ENCODE measurements at regions not wholly inside any gene's neighbourhood (a gene's known extent, or its start where the extent isn't known, plus 50 kb on each side); places are given as distances from the start of the nearest gene placed in this dataset.

DNA sequence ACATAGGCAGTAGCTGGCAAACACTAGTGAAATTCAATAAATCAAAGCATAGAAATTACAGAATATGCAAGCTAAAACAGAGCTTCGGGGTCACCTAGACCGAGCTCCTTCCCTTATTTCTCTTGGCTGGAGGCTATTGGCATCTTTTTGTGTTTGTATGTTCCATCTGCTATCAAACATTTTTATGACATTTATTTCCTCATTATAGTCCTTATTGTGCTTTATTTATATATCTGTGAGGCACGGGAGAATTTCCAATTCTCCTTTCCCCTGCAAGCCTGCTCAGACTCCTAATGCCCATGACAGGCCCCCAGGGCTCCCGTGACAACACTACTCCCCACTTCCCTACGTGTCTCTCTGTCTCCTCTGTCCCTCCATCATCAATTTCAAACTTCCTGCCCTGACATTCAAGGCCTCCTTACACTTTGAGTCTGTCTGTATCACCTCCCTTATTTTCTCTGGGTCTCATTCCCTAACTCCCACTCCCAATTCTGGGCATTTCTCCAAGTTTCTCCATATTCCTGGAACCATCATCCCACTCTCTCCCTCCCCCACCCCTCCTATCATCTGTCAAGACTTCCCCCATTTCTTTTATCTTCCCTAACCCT is 316.9 kb downstream of the OSR1 start:
- H3K27me3 ChIP-seq (ENCODE audit: insufficient read depth, low read depth, low read length) = no peaks in the 10 kb centered on the region
- H3K9me3 ChIP-seq (ENCODE audit: low read length) = no peaks in the 10 kb centered on the region
- H3K4me3 ChIP-seq (ENCODE audit: low read length) = no peak overlapping the region
- H3K27ac ChIP-seq (ENCODE audit: low read length) = no peak overlapping the region
- H3F3A ChIP-seq (ENCODE audit: insufficient read depth, low read length, poor library complexity, severe bottlenecking) = no peaks in the 10 kb centered on the region
- no peak overlapping the region for H2AFZ ChIP-seq (ENCODE audit: low read depth, low read length)
- no peaks in the 10 kb centered on the region for H4K20me1 ChIP-seq (ENCODE audit: insufficient read depth)
- H3K79me2 ChIP-seq (replicated peaks; ENCODE audit: insufficient read depth, low read length) = no peaks in the 10 kb centered on the region
- H3K36me3 ChIP-seq (ENCODE audit: insufficient read depth, low read length) = no peaks in the 10 kb centered on the region
- no peak overlapping the region for H3K9ac ChIP-seq (ENCODE audit: low read length)
- no peaks in the 10 kb centered on the region for H3K9me2 ChIP-seq (ENCODE audit: insufficient read depth, low read length)
- no peak for TF ChIP-seq POLR2AphosphoS5 (IDR thresholded peaks at IDR 0.05)
- no peak for TF ChIP-seq SMC3 (conservative IDR thresholded peaks at IDR 0.05; ENCODE audit: poor library complexity)
- no peak for TF ChIP-seq EZH2 (IDR thresholded peaks at IDR 0.05; ENCODE audit: borderline replicate concordance, insufficient read depth, low read length, poor library complexity, severe bottlenecking)
- TF ChIP-seq TAF1 (IDR thresholded peaks at IDR 0.05; ENCODE audit: low read depth) = no peak
- TF ChIP-seq, protein P1, sequence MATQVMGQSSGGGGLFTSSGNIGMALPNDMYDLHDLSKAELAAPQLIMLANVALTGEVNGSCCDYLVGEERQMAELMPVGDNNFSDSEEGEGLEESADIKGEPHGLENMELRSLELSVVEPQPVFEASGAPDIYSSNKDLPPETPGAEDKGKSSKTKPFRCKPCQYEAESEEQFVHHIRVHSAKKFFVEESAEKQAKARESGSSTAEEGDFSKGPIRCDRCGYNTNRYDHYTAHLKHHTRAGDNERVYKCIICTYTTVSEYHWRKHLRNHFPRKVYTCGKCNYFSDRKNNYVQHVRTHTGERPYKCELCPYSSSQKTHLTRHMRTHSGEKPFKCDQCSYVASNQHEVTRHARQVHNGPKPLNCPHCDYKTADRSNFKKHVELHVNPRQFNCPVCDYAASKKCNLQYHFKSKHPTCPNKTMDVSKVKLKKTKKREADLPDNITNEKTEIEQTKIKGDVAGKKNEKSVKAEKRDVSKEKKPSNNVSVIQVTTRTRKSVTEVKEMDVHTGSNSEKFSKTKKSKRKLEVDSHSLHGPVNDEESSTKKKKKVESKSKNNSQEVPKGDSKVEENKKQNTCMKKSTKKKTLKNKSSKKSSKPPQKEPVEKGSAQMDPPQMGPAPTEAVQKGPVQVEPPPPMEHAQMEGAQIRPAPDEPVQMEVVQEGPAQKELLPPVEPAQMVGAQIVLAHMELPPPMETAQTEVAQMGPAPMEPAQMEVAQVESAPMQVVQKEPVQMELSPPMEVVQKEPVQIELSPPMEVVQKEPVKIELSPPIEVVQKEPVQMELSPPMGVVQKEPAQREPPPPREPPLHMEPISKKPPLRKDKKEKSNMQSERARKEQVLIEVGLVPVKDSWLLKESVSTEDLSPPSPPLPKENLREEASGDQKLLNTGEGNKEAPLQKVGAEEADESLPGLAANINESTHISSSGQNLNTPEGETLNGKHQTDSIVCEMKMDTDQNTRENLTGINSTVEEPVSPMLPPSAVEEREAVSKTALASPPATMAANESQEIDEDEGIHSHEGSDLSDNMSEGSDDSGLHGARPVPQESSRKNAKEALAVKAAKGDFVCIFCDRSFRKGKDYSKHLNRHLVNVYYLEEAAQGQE (IDR thresholded peaks at IDR 0.05; ENCODE audit: borderline replicate concordance) = no peak
- TF ChIP-seq EP300 (conservative IDR thresholded peaks at IDR 0.05; ENCODE audit: poor library complexity, severe bottlenecking) = no peak
- no peak overlapping the region for H3K4me2 ChIP-seq (ENCODE audit: low read length)

DNA sequence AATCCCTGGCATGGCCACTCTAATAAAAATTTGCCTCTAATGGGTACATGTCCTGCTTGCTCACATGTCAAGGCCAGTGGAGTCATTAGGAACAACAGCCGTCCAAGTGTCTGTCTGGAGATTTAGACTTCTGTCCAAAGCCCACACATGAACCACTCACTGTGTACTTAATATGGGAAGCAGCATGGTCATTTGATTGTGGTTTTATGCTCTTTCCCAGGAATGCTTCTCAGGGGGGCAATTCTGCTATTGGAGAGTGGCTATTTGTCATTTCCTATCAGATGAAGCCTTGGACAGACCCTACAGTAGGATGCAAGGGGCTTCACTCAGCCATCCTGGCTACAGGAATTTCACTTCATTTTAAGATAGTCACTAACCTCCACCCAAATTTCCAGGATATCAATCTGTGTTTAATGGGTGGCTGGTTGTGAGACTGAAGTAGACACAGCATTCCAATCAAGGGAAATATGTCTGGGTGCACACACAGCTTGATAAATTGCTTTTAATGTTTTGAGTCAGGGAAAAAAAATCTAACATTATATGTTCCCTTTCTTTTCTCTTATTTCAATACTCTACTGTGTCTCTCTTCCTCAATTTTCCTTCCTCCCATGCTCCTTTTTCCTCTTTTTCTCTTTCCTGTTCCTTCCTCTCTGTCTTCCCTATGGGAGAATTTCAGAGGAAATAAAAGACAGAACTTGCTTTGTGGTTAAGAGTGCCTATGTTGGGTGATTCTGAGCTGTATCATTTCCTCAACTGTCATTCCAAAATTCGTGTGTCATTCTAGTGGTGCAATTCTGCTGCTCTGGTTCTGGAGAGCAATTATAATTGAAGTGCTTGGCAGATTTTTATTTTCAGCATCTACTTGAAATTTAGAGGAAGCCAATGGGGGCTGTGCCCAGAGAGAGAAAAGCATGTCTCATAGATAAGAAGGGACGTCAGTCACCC is 320.1 kb downstream of the OSR1 start:
- Histone ChIP-seq H3K4me2 (ENCODE audit: low read length) (no peak overlapping the region), H3K4me3 (ENCODE audit: low read length) (no peak overlapping the region)

More for the DNA sequence above, 320.1 kb downstream of the OSR1 start:
- H3K9ac ChIP-seq (ENCODE audit: low read length) = no peak overlapping the region
- no peaks in the 10 kb centered on the region for H3K79me2 ChIP-seq (replicated peaks; ENCODE audit: insufficient read depth, low read length)
- no peaks in the 10 kb centered on the region for H3K27me3 ChIP-seq (ENCODE audit: insufficient read depth, low read depth, low read length)
- H3K36me3 ChIP-seq (ENCODE audit: insufficient read depth, low read length) = no peaks in the 10 kb centered on the region
- H2AFZ ChIP-seq (ENCODE audit: low read depth, low read length) = no peak overlapping the region
- H3F3A ChIP-seq (ENCODE audit: insufficient read depth, low read length, poor library complexity, severe bottlenecking) = no peaks in the 10 kb centered on the region
- no peaks in the 10 kb centered on the region for H3K9me2 ChIP-seq (ENCODE audit: insufficient read depth, low read length)
- no peaks in the 10 kb centered on the region for H3K9me3 ChIP-seq (ENCODE audit: low read length)
- H3K27ac ChIP-seq (ENCODE audit: low read length) = no peak overlapping the region
- TF ChIP-seq, protein P2, sequence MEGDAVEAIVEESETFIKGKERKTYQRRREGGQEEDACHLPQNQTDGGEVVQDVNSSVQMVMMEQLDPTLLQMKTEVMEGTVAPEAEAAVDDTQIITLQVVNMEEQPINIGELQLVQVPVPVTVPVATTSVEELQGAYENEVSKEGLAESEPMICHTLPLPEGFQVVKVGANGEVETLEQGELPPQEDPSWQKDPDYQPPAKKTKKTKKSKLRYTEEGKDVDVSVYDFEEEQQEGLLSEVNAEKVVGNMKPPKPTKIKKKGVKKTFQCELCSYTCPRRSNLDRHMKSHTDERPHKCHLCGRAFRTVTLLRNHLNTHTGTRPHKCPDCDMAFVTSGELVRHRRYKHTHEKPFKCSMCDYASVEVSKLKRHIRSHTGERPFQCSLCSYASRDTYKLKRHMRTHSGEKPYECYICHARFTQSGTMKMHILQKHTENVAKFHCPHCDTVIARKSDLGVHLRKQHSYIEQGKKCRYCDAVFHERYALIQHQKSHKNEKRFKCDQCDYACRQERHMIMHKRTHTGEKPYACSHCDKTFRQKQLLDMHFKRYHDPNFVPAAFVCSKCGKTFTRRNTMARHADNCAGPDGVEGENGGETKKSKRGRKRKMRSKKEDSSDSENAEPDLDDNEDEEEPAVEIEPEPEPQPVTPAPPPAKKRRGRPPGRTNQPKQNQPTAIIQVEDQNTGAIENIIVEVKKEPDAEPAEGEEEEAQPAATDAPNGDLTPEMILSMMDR (IDR thresholded peaks at IDR 0.05; ENCODE audit: poor library complexity, severe bottlenecking) = no peak
- TF ChIP-seq MXI1 (conservative IDR thresholded peaks at IDR 0.05; ENCODE audit: poor library complexity, severe bottlenecking) (no peak), POLR2AphosphoS5 (IDR thresholded peaks at IDR 0.05) (no peak), TAF1 (IDR thresholded peaks at IDR 0.05; ENCODE audit: low read depth) (no peak), EZH2 (IDR thresholded peaks at IDR 0.05; ENCODE audit: borderline replicate concordance, insufficient read depth, low read length, poor library complexity, severe bottlenecking) (no peak), EP300 (conservative IDR thresholded peaks at IDR 0.05; ENCODE audit: poor library complexity, severe bottlenecking) (no peak), RAD21 (conservative IDR thresholded peaks at IDR 0.05) (no peak), SMC3 (conservative IDR thresholded peaks at IDR 0.05; ENCODE audit: poor library complexity) (no peak)
- TF ChIP-seq, protein P1 (IDR thresholded peaks at IDR 0.05; ENCODE audit: borderline replicate concordance) = no peak
- H4K20me1 ChIP-seq (ENCODE audit: insufficient read depth) = no peaks in the 10 kb centered on the region

All from neural cell (in vitro differentiated cells).